ENCODE measurements at regions not wholly inside any gene's neighbourhood (a gene's known extent, or its start where the extent isn't known, plus 50 kb on each side); places are given as distances from the start of the nearest gene placed in this dataset.
"Not testable (repeated sequence)": the region's sequence is repeated elsewhere in the genome, so short reads cannot be mapped to it uniquely, and the experiment has no call there.

GRCh38 chr13:46498650-46499049 is 54.3 kb upstream of the LRCH1 start:
- DNase-seq, result no peak

GRCh38 chr13:46496086-46496485 is 56.9 kb upstream of the LRCH1 start:
- DNase-seq, result no peak

- DNase-seq, result no peak
Measured at GRCh38 chr13:46495651-46496050, 57.3 kb upstream of the LRCH1 start.

- DNase-seq, result no peak
Measured at GRCh38 chr13:46495066-46495465, 57.9 kb upstream of the LRCH1 start.

GRCh38 chr13:46492946-46493345 is 60.0 kb upstream of the LRCH1 start:
- DNase-seq, result peak; percentile 64

GRCh38 chr13:46491641-46492040 is 61.3 kb upstream of the LRCH1 start:
- no peak for DNase-seq

GRCh38 chr13:46490713-46491112 is 62.3 kb upstream of the LRCH1 start:
- not testable (repeated sequence) for DNase-seq

- DNase-seq, result no peak
Measured at GRCh38 chr13:46490129-46490528, 62.8 kb upstream of the LRCH1 start.

DNA sequence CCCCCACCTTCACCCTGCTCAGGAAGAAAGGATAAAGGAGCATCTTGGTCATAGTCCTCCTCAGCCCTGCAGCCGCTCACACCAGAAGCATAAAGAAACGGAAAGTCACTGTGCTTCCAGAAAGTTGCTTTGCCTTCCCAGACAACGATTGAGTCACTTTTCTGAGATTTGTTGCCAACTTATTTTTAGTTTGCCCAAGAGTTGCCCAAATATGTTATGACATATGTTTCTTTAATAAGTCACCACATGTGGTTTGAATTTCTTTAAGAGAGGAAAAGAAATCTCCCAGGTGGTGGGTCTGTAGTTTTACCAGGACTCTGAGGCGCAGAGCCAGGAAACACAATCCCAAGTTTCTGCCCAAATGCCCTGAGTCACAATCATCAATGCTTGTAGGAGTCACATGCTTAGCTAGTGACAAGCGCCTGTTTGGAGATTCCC is 63.4 kb upstream of the LRCH1 start:
- no peak for DNase-seq

- DNase-seq, result no peak
Measured at GRCh38 chr13:46487748-46488147, 65.2 kb upstream of the LRCH1 start.

DNA sequence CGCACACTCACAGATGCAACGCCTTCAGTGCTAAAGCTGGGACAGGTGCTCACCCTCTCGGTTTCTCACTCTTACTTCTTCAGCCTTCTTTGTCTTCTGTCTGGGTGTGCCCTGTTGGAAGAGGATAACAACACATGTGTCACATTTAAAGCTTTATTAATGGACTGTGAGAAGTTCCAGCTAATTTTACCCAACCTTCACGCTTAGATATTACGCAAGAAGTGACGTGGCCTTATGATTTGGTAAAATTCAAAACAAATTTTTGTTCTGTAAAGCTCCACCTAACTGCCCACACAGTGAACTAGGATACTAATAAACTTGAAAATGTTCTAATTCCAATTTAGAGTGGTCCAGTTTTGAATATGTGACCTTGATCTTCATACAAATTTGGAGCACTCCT is 66.7 kb upstream of the LRCH1 start:
- DNase-seq, result no peak

DNA sequence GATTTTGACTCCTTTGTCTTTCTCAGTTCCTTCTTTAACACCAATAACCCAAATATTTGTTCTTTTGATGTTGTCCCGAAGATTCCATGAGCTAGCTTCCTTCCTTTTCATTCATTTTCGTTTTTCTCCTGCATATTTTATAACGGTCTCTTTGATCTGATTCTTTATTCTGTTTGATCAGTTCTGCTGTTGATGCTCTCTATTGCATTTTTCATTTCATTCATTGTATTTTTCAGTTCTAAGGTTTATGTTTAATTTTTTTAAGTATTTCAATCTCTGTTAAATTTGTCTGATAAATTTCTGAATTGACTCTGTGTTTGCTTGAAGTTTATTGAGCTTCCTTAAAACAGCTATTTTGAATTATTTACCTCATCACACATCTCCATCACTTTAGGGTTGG is 68.4 kb upstream of the LRCH1 start:
- no peak for DNase-seq

DNA sequence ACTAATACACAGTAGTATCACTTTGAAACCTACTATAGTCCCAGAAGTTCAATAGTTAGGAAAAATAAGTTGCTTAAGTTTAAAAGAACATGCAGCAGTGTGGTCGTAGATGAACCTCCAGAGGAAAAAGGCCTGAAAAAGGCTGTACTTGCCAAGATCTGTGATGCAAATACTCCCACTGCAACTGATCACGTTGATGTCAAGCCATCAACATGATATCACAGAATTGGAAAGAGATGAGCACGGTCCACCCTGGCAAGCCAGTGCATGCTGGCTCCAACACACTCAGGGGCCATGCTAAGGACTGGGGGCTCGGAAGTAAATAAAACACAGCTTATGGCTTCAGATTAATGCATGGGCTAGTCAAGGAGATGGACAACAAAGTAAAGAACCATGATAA is 71.8 kb upstream of the LRCH1 start:
- no peak for DNase-seq

DNA sequence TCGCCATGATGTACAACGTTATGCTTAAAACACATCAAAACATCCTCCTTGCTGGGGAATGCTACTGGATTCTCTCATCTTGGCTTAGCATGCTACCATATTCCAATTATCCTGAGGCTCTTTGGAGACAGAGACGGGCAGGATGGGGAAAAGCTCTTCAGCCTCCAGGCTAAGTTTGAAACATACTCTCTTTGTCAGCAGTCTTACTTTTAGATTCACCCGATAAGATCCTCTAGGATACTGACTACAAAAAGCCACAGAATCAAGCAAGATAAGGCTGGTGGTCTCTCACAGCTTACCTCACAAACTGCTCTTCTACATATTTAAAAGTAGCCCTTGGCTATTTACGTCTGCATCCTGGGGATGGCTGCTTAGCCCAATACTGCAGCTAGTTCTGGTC is 72.8 kb upstream of the LRCH1 start:
- DNase-seq, result no peak

DNA sequence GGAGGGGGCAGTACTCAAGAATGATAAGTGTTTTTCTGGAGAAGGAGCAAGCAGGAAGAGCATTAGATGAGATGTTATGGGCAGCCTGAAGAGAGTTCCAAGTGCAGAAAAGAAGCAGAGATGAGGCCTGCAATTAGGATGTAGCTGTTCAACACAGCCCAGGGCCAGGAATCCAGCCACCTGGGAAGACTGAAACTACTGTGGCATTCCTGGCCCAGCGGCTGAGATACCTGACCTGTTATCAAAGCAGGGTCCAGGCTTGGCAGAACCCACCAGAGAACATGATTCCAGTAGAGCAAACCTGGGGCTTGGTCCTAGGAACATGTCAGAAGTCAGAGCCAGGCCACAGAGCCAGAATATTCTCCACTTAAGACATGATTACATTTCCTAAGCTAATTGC is 73.3 kb upstream of the LRCH1 start:
- no peak for DNase-seq

- DNase-seq, result no peak
Measured at GRCh38 chr13:46479283-46479682, 73.7 kb upstream of the LRCH1 start.

- DNase-seq, result no peak
Measured at GRCh38 chr13:46478651-46479050, 74.3 kb upstream of the LRCH1 start.

DNA sequence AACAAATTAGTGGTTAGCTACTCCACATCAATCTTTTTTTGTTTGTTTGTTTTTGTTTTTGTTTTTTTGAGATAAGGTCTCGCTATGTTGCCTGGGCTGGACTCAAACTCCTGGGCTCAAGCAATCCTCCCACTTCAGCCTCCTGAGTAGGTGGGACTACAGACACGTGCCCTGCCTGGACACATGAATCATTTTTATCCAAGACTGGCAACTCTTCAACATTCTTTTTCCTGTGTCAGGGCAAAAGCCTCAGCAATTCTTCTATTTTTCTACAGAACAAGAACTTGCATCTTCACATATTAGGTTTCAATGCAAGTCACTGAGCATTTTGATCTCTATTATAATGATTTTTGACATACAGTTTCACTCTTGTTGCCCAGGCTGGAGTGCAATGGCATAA is 76.8 kb upstream of the LRCH1 start:
- DNase-seq, result no peak

DNA sequence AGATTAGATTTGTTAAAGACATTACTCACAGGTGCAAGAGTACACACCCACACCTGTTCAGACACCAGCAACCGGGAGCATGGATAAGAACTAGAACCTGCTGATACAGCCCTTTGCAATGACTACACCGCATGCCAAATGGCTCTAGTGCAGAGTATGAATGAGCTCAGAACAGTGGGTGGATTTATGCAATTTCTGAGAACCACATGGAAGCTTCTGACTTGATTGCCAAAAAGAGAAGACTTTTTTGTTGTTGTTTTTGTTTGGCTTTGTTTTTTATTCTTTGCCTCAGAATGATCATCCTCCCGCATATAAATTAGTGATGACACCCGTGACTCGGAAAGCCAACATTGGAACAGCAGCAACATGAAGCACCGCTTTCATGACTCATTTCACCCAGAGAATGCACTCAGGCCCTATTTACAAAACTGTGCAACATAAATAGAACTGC is 77.4 kb upstream of the LRCH1 start:
- no peak for DNase-seq

DNA sequence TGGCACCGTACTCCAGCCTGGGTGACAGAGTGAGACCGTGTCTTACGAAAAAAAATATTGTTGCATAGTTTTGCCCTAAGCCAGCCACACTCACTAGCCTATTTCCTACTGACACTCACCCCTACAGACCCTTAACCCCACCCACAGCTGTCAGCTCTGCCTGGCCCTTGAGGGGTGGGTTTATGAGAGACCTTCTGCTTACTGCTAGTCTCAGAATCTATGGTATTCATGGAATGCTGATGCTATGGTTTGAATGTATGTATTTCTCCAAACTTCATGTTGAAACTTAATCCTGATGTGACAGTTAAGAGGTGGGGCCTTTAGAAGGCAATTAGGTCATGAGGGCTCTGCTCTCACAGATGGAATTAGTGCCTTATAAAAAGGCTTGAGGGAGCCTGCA is 79.2 kb upstream of the LRCH1 start:
- DNase-seq, result no peak

DNA sequence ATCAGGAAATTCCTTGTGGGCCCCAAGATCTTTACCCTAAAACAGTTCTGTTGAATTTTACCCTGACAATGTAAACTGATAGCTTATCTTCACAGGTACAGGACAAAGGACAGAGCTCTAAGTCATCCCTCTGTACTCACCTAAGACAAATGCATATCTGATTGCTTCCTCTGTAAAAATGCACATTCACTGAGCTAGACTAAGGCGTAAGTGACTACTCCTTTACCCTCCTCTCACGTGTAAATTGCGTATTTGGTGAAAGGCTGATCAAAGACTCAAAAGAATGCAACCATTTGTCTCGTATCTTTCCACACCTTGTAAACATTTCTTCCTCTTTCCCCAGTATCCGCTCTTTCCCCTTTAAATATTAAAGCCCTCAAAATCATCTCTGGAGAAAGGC is 80.6 kb upstream of the LRCH1 start:
- no peak for DNase-seq

DNA sequence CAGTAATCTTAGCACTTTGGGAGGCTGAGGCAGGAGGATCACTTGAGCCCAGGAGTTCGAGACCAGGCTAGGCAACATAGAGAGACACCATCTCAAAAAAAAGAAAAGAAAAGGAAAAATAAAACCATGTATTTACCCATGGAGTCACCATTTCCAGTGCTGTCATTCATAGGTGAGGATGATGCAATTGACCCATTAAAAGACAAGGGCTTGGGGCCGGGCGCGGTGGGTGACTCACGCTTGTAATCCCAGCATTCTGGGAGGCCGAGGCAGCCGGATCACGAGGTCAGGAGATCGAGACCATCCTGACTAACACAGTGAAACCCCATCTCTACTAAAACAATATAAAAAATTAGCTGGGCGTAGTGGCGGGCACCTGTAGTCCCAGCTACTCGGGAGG is 82.6 kb upstream of the RUBCNL start:
- DNase-seq, result not testable (repeated sequence)

DNA sequence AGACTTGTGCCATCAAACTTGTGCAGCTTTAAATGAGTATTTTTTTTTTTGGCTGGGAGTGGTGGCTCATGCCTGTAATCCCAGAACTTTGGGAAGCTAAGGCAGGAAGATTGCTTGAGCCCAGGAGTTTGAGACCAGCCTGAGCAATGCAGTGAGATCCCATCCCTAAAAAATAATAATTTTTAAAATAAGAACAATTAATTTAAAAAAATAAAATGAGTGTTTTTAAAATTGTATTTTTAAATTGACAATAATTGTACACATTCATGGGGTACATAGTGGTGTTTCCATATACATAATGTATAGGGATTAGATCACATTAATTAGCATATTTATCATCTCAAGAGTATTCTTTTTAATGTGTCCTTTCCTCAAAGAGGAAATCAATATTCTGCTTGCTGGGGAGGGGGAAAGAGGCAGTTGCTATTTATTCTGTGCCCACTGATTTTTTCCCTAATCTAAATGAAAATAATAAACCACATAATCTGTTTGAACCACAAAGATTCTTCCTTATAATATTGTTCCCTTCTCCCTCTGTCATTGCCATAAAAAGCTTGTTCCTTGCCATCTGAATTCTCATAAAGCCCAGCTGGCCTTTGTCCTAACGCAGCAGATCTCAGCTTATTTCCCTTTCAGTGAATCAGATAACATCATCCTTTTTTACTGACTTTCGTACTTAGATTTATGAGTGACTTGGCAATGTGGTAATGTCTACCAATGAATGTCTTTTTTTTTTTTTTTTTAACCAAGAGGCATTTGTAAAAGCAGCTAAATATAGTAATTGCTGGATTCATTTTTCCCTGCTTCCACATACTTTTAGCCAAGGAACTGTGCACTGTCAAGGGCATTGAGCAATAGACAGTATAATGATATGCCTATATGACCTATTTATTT is 81.8 kb upstream of the RUBCNL start:
- DNase-seq, result peak; percentile 9

- not testable (repeated sequence) for DNase-seq
Measured at GRCh38 chr13:46467694-46468093, 80.6 kb upstream of the RUBCNL start.

DNA sequence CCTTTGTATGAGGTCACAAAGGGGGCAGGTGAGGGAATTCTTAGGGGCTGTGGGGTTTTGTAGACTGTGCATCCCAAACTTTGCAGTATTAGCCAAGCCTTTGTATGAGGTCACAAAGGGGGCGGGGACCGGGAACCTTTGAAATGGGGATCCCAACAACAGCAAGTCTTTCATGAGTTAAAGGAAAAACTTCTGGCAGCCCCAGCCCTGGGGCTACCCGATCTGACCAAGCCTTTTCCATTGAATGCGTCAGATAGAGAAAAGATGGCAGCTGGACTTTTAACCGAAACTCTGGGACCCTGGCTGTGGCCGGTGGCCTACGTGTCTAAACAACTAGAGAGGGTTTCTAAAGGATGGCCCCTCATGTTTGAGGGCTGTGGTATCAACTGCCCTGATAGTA is 79.0 kb upstream of the RUBCNL start:
- not testable (repeated sequence) for DNase-seq

Data from hematopoietic multipotent progenitor cell treated with erythropoietin and hydrocortisone succinate and interleukin-3 and kit ligand, for 6 days (in vitro differentiated cells).